ENCODE measurements at regions not wholly inside any gene's neighbourhood (a gene's known extent, or its start where the extent isn't known, plus 50 kb on each side); places are given as distances from the start of the nearest gene placed in this dataset.

GRCh38 chr2:79370976-79371538 is 141.8 kb upstream of the CTNNA2 start:
- H4K20me1 ChIP-seq (ENCODE audit: insufficient read depth): no peaks in the 10 kb centered on the region
- H3K4me3 ChIP-seq: no peak overlapping the region
- no peaks in the 10 kb centered on the region for H3K9me3 ChIP-seq (ENCODE audit: insufficient read depth, low read depth)
- no peak overlapping the region for H3K27ac ChIP-seq
- no peaks in the 10 kb centered on the region for H3F3A ChIP-seq (ENCODE audit: insufficient read depth, low read depth)
- no peaks in the 10 kb centered on the region for H3K9me2 ChIP-seq (ENCODE audit: insufficient read depth)
- no peak for TF ChIP-seq CTCF (conservative IDR thresholded peaks at IDR 0.05)
- TF ChIP-seq EZH2 (IDR thresholded peaks at IDR 0.05; ENCODE audit: low read depth): no peak
- ChIA-PET POLR2A (ENCODE audit: unreplicated experiment) (no interaction called here), CTCF (no interaction called here)
- no peaks in the 10 kb centered on the region for H3K36me3 ChIP-seq (ENCODE audit: low read depth)
- no peak for DNase-seq
- H3K4me2 ChIP-seq: no peak overlapping the region
- no TSS peak for BruUV-seq (replicated peaks)
- H3K27me3 ChIP-seq (ENCODE audit: insufficient read depth, low read depth): peaks cover 18% of the 10 kb centered on the region
- no peak overlapping the region for H2AFZ ChIP-seq
- no peaks in the 10 kb centered on the region for H3K4me1 ChIP-seq (replicated peaks; ENCODE audit: insufficient read depth)
- H3K79me2 ChIP-seq (ENCODE audit: low read depth): no peaks in the 10 kb centered on the region
- intact Hi-C loops (cut with micrococcal nuclease; ENCODE audit: unreplicated experiment): no loop called here

GRCh38 chr2:79369127-79369526 is 143.7 kb upstream of the CTNNA2 start:
- no TSS peak for BruUV-seq (replicated peaks)
- Histone ChIP-seq H3F3A (ENCODE audit: insufficient read depth, low read depth) (no peaks in the 10 kb centered on the region), H3K4me3 (no peak overlapping the region), H2AFZ (no peak overlapping the region), H3K36me3 (ENCODE audit: low read depth) (no peaks in the 10 kb centered on the region), H3K9me2 (ENCODE audit: insufficient read depth) (no peaks in the 10 kb centered on the region), H3K9me3 (ENCODE audit: insufficient read depth, low read depth) (no peaks in the 10 kb centered on the region), H3K79me2 (ENCODE audit: low read depth) (no peaks in the 10 kb centered on the region), H3K27ac (no peak overlapping the region), H3K27me3 (ENCODE audit: insufficient read depth, low read depth) (peaks cover 18% of the 10 kb centered on the region), H3K4me1 (replicated peaks; ENCODE audit: insufficient read depth) (no peaks in the 10 kb centered on the region), H3K4me2 (no peak overlapping the region), H4K20me1 (ENCODE audit: insufficient read depth) (no peaks in the 10 kb centered on the region)
- intact Hi-C loops (cut with micrococcal nuclease; ENCODE audit: unreplicated experiment): no loop called here
- DNase-seq: no peak
- CTCF ChIA-PET: no interaction called here
- TF ChIP-seq CTCF (conservative IDR thresholded peaks at IDR 0.05): no peak
- POLR2A ChIA-PET (ENCODE audit: unreplicated experiment): no interaction called here

- intact Hi-C loops (cut with micrococcal nuclease; ENCODE audit: unreplicated experiment): no loop called here
- H3K36me3 ChIP-seq (ENCODE audit: low read depth): no peaks in the 10 kb centered on the region
- H3F3A ChIP-seq (ENCODE audit: insufficient read depth, low read depth): no peaks in the 10 kb centered on the region
- peaks cover 18% of the 10 kb centered on the region for H3K27me3 ChIP-seq (ENCODE audit: insufficient read depth, low read depth)
- no peaks in the 10 kb centered on the region for H3K4me1 ChIP-seq (replicated peaks; ENCODE audit: insufficient read depth)
- no TSS peak for BruUV-seq (replicated peaks)
- H3K9me2 ChIP-seq (ENCODE audit: insufficient read depth): no peaks in the 10 kb centered on the region
- POLR2A ChIA-PET (ENCODE audit: unreplicated experiment): no interaction called here
- TF ChIP-seq EZH2 (IDR thresholded peaks at IDR 0.05; ENCODE audit: low read depth) (no peak), CTCF (conservative IDR thresholded peaks at IDR 0.05) (no peak)
- no peak overlapping the region for H2AFZ ChIP-seq
- CTCF ChIA-PET: no interaction called here
- H3K9me3 ChIP-seq (ENCODE audit: insufficient read depth, low read depth): no peaks in the 10 kb centered on the region
- H3K79me2 ChIP-seq (ENCODE audit: low read depth): no peaks in the 10 kb centered on the region
- H3K4me3 ChIP-seq: no peak overlapping the region
- no peaks in the 10 kb centered on the region for H4K20me1 ChIP-seq (ENCODE audit: insufficient read depth)
- DNase-seq: no peak
- no peak overlapping the region for H3K4me2 ChIP-seq
- no peak overlapping the region for H3K27ac ChIP-seq
Observed at GRCh38 chr2:79368116-79368630, 144.7 kb upstream of the CTNNA2 start.

Data from PC-9 (cell line).